ENCODE measurements at regions not wholly inside any gene's neighbourhood (a gene's known extent, or its start where the extent isn't known, plus 50 kb on each side); places are given as distances from the start of the nearest gene placed in this dataset.

GRCh38 chr3:152713989-152714388 is 120.9 kb upstream of the P2RY1 start:
- peaks cover 3% of the 10 kb centered on the region; the same call in 1 of the 2 replicates for H3K4me1 ChIP-seq (ENCODE audit: insufficient read depth, low read length)
- no peaks in the 10 kb centered on the region for H3K36me3 ChIP-seq (ENCODE audit: insufficient read depth, low read length)
- H3K9ac ChIP-seq (ENCODE audit: low read depth, low read length): no peak overlapping the region
- no peaks in the 10 kb centered on the region for H3K9me3 ChIP-seq (ENCODE audit: control insufficient read depth, insufficient read depth, low read length)

- H3K9me3 ChIP-seq (ENCODE audit: control insufficient read depth, insufficient read depth, low read length): no peaks in the 10 kb centered on the region
- no peak overlapping the region for H3K9ac ChIP-seq (ENCODE audit: low read depth, low read length)
These were observed 120.4 kb upstream of the P2RY1 start for GRCh38 chr3:152714507-152714906.

GRCh38 chr3:152717252-152717651 is 117.7 kb upstream of the P2RY1 start:
- Histone ChIP-seq H3K36me3 (ENCODE audit: insufficient read depth, low read length) (no peaks in the 10 kb centered on the region), H3K9me3 (ENCODE audit: control insufficient read depth, insufficient read depth, low read length) (no peaks in the 10 kb centered on the region), H3K9ac (ENCODE audit: low read depth, low read length) (no peak overlapping the region), H3K4me1 (ENCODE audit: insufficient read depth, low read length) (peaks cover 17% of the 10 kb centered on the region)

More at GRCh38 chr3:152714507-152714906, 120.4 kb upstream of the P2RY1 start:
- Histone ChIP-seq H3K4me1 (ENCODE audit: insufficient read depth, low read length) (peaks cover 6% of the 10 kb centered on the region; the same call in 1 of the 2 replicates), H3K36me3 (ENCODE audit: insufficient read depth, low read length) (no peaks in the 10 kb centered on the region)

GRCh38 chr3:152718810-152719209 is 116.1 kb upstream of the P2RY1 start:
- no peak overlapping the region for H3K9ac ChIP-seq (ENCODE audit: low read depth, low read length)
- peaks cover 17% of the 10 kb centered on the region for H3K4me1 ChIP-seq (ENCODE audit: insufficient read depth, low read length)
- no peaks in the 10 kb centered on the region for H3K9me3 ChIP-seq (ENCODE audit: control insufficient read depth, insufficient read depth, low read length)
- no peaks in the 10 kb centered on the region for H3K36me3 ChIP-seq (ENCODE audit: insufficient read depth, low read length)

- H3K36me3 ChIP-seq (ENCODE audit: insufficient read depth, low read length): no peaks in the 10 kb centered on the region
- no peak overlapping the region for H3K9ac ChIP-seq (ENCODE audit: low read depth, low read length)
- H3K4me1 ChIP-seq (ENCODE audit: insufficient read depth, low read length): peaks cover 17% of the 10 kb centered on the region
- H3K9me3 ChIP-seq (ENCODE audit: control insufficient read depth, insufficient read depth, low read length): no peaks in the 10 kb centered on the region
These were observed 115.7 kb upstream of the P2RY1 start for GRCh38 chr3:152719264-152719663.

GRCh38 chr3:152720951-152721718 is 113.8 kb upstream of the P2RY1 start:
- H3K4me1 ChIP-seq (ENCODE audit: insufficient read depth, low read length): peaks cover 17% of the 10 kb centered on the region
- H3K9ac ChIP-seq (ENCODE audit: low read depth, low read length): no peak overlapping the region
- H3K9me3 ChIP-seq (ENCODE audit: control insufficient read depth, insufficient read depth, low read length): no peaks in the 10 kb centered on the region
- H3K36me3 ChIP-seq (ENCODE audit: insufficient read depth, low read length): no peaks in the 10 kb centered on the region

GRCh38 chr3:152724270-152724669 is 110.7 kb upstream of the P2RY1 start:
- Histone ChIP-seq H3K36me3 (ENCODE audit: insufficient read depth, low read length) (no peaks in the 10 kb centered on the region), H3K9me3 (ENCODE audit: control insufficient read depth, insufficient read depth, low read length) (no peaks in the 10 kb centered on the region), H3K9ac (ENCODE audit: low read depth, low read length) (no peak overlapping the region), H3K4me1 (ENCODE audit: insufficient read depth, low read length) (peaks cover 11% of the 10 kb centered on the region)

- Histone ChIP-seq H3K36me3 (ENCODE audit: insufficient read depth, low read length) (no peaks in the 10 kb centered on the region), H3K9me3 (ENCODE audit: control insufficient read depth, insufficient read depth, low read length) (no peaks in the 10 kb centered on the region), H3K4me1 (ENCODE audit: insufficient read depth, low read length) (no peaks in the 10 kb centered on the region), H3K9ac (ENCODE audit: low read depth, low read length) (no peak overlapping the region)
These were observed 106.5 kb upstream of the P2RY1 start for GRCh38 chr3:152728231-152728980.

GRCh38 chr3:152729906-152730305 is 105.0 kb upstream of the P2RY1 start:
- Histone ChIP-seq H3K9me3 (ENCODE audit: control insufficient read depth, insufficient read depth, low read length) (no peaks in the 10 kb centered on the region), H3K36me3 (ENCODE audit: insufficient read depth, low read length) (no peaks in the 10 kb centered on the region), H3K9ac (ENCODE audit: low read depth, low read length) (no peak overlapping the region), H3K4me1 (ENCODE audit: insufficient read depth, low read length) (no peaks in the 10 kb centered on the region)

GRCh38 chr3:152731511-152731910 is 103.4 kb upstream of the P2RY1 start:
- Histone ChIP-seq H3K9ac (ENCODE audit: low read depth, low read length) (no peak overlapping the region), H3K4me1 (ENCODE audit: insufficient read depth, low read length) (no peaks in the 10 kb centered on the region), H3K9me3 (ENCODE audit: control insufficient read depth, insufficient read depth, low read length) (no peaks in the 10 kb centered on the region), H3K36me3 (ENCODE audit: insufficient read depth, low read length) (no peaks in the 10 kb centered on the region)

- no peaks in the 10 kb centered on the region for H3K36me3 ChIP-seq (ENCODE audit: insufficient read depth, low read length)
These were observed 101.3 kb upstream of the P2RY1 start for GRCh38 chr3:152733584-152734119.

GRCh38 chr3:152737021-152737908 is 97.7 kb upstream of the P2RY1 start:
- Histone ChIP-seq H3K9ac (ENCODE audit: low read depth, low read length) (no peak overlapping the region), H3K4me1 (ENCODE audit: insufficient read depth, low read length) (0 out of 2 replicates have a peak, but pooled peaks cover 3% of the 10 kb centered on the region), H3K36me3 (ENCODE audit: insufficient read depth, low read length) (no peaks in the 10 kb centered on the region), H3K9me3 (ENCODE audit: control insufficient read depth, insufficient read depth, low read length) (no peaks in the 10 kb centered on the region)

More at GRCh38 chr3:152733584-152734119, 101.3 kb upstream of the P2RY1 start:
- Histone ChIP-seq H3K9ac (ENCODE audit: low read depth, low read length) (no peak overlapping the region), H3K9me3 (ENCODE audit: control insufficient read depth, insufficient read depth, low read length) (no peaks in the 10 kb centered on the region), H3K4me1 (ENCODE audit: insufficient read depth, low read length) (0 out of 2 replicates have a peak, but pooled peaks cover 3% of the 10 kb centered on the region)

GRCh38 chr3:152738656-152739055 is 96.3 kb upstream of the P2RY1 start:
- Histone ChIP-seq H3K9ac (ENCODE audit: low read depth, low read length) (no peak overlapping the region), H3K9me3 (ENCODE audit: control insufficient read depth, insufficient read depth, low read length) (no peaks in the 10 kb centered on the region), H3K36me3 (ENCODE audit: insufficient read depth, low read length) (no peaks in the 10 kb centered on the region), H3K4me1 (ENCODE audit: insufficient read depth, low read length) (0 out of 2 replicates have a peak, but pooled peaks cover 3% of the 10 kb centered on the region)

Measured in ES-I3 (cell line).